K562 (cell line): ENCODE measurements at regions not wholly inside any gene's neighbourhood (a gene's known extent, or its start where the extent isn't known, plus 50 kb on each side); places are given as distances from the start of the nearest gene placed in this dataset.

ENCODE experiments used
- ATAC-seq: fragments of 200-7000 bp; cut with Tn5 transposase; 3 replicates; pipeline ENCODE4 v1.9.1; 2020; ENCODE audit warnings: moderate library complexity
- BruUV-seq: library from RNA; stranded (reverse); fragments of 400-500 nt; replicated peaks from 2 replicates; lab custom pipeline; 2021; lab: Mats Ljungman, UMichigan
- CTCF ChIA-PET: fragments of 300-600 bp; formaldehyde crosslinking; extraction: SDS; loops from one replicate; lab custom pipeline; 2021; ENCODE audit warnings: low intra/inter-chr PET ratio; lab: Yijun Ruan, JAX
- POLR2A ChIA-PET: fragments of 300-600, 350-650 bp; sonication (Branson Sonifier 250); formaldehyde crosslinking; extraction: SDS; loops from one replicate; lab custom pipeline; 2021; ENCODE audit warnings: antibody characterized with exemption, inconsistent platforms; lab: Yijun Ruan, JAX
- DNase-seq, 4 experiments: peaks; one replicate each; pipeline versions ENCODE4 v3.0.0 to v3.0.0-alpha.2; 2011 to 2018; ENCODE audit warnings: low spot score in 3 of 4, mixed read lengths in 3 of 4; ENCODE audit errors: extremely low read depth in 1 of 4
- FAIRE-seq: peaks from 2 replicates; lab custom pipeline; 2011; peaks lifted over from hg19 to GRCh38; lab: Jason Lieb, UNC
- H2AFZ ChIP-seq: 2 replicates; pipeline ENCODE4 v1.6.0; 2011; ENCODE audit warnings: low read depth, low read length, control low read depth, inconsistent platforms
- H3K27ac ChIP-seq: fragments of 200-600 bp; 3 replicates; pipeline ENCODE4 v1.8.0; 2011; ENCODE audit warnings: low read depth, mild to moderate bottlenecking, control low read depth, inconsistent platforms, low read length, moderate library complexity, mixed read lengths; ENCODE audit errors: extremely low read depth
- H3K27me3 ChIP-seq, 2 experiments: fragments of 300-600 bp in 1 of 2; 2 replicates in 1 of 2; 3 replicates in 1 of 2; pipeline versions ENCODE4 v1.6.0 to v1.8.0; 2011; ENCODE audit warnings: inconsistent platforms in 2 of 2, low read length in 2 of 2, mild to moderate bottlenecking in 1 of 2, mixed read lengths in 1 of 2, moderate library complexity in 1 of 2; ENCODE audit not compliant: control insufficient read depth in 2 of 2, insufficient read depth in 2 of 2
- H3K36me3 ChIP-seq: fragments of 300-600 bp; 3 replicates; pipeline ENCODE4 v1.8.0; 2011; ENCODE audit warnings: mild to moderate bottlenecking, low read length, inconsistent platforms; ENCODE audit not compliant: control insufficient read depth, insufficient read depth
- H3K4me1 ChIP-seq, 2 experiments: fragments of 200-600 bp in 1 of 2; replicated peaks in 1 of 2; 2 replicates in 1 of 2; 3 replicates in 1 of 2; pipeline versions ENCODE4 v1.5.1 to v1.8.0; 2011; ENCODE audit warnings: inconsistent platforms in 2 of 2, low read length in 2 of 2, mild to moderate bottlenecking in 1 of 2, mixed read lengths in 1 of 2, moderate library complexity in 1 of 2; ENCODE audit not compliant: control insufficient read depth in 2 of 2, insufficient read depth in 2 of 2
- H3K4me2 ChIP-seq: 2 replicates; pipeline ENCODE4 v1.6.1; 2011; ENCODE audit warnings: low read length, control low read depth, inconsistent platforms, mixed read lengths; ENCODE audit not compliant: insufficient read depth
- H3K4me3 ChIP-seq: fragments of 200-600 bp; sonication (generic), shearing (Covaris generic); 2 replicates; pipeline ENCODE4 v1.5.1; 2016; ENCODE audit warnings: control low read depth, inconsistent platforms
- H3K79me2 ChIP-seq: fragments of 200-600 bp; 3 replicates; pipeline ENCODE4 v1.8.0; 2011; ENCODE audit warnings: low read length, inconsistent platforms; ENCODE audit not compliant: control insufficient read depth, insufficient read depth
- H3K9ac ChIP-seq, 2 experiments: 2 replicates each; pipeline versions ENCODE4 v1.6.0 to v1.6.1; 2011; ENCODE audit warnings: low read depth in 2 of 2, low read length in 2 of 2, control low read depth in 1 of 2, inconsistent platforms in 1 of 2, mild to moderate bottlenecking in 1 of 2, mixed read lengths in 1 of 2; ENCODE audit not compliant: insufficient read depth in 1 of 2
- H3K9me1 ChIP-seq: one replicate; pipeline ENCODE4 v1.6.0; 2011; ENCODE audit warnings: inconsistent platforms, mild to moderate bottlenecking, low read length, moderate library complexity; ENCODE audit not compliant: control insufficient read depth, insufficient read depth
- H3K9me3 ChIP-seq: replicated peaks from 2 replicates; pipeline ENCODE4 v1.5.1; 2011; ENCODE audit warnings: low read depth, low read length, inconsistent platforms; ENCODE audit not compliant: control insufficient read depth, insufficient read depth
- H4K20me1 ChIP-seq: replicated peaks from 2 replicates; pipeline ENCODE4 v1.6.1; 2011; ENCODE audit warnings: low read length, inconsistent platforms, mixed read lengths; ENCODE audit not compliant: control insufficient read depth, insufficient read depth
- AFF1 ChIP-seq, 2 experiments: fragments of 450-650 bp; IDR thresholded peaks; 2 replicates each; pipeline ENCODE4 v1.6.1; 2018; ENCODE audit warnings: mild to moderate bottlenecking in 2 of 2, low read depth in 1 of 2; ENCODE audit not compliant: partially characterized antibody in 2 of 2
- BCLAF1 ChIP-seq, 2 experiments: fragments of 450-650 bp in 1 of 2; IDR thresholded peaks; 2 replicates each; pipeline ENCODE4 v1.6.1; 2011 to 2017; ENCODE audit warnings: low read depth in 2 of 2, antibody characterized with exemption in 1 of 2, borderline replicate concordance in 1 of 2, low read length in 1 of 2, mild to moderate bottlenecking in 1 of 2, mixed read lengths in 1 of 2; ENCODE audit not compliant: control insufficient read depth in 1 of 2
- CCNT2 ChIP-seq: IDR thresholded peaks from 2 replicates; pipeline ENCODE4 v1.6.1; 2011; ENCODE audit warnings: borderline replicate concordance, low read depth, mild to moderate bottlenecking, moderate library complexity, mixed read lengths, low read length; ENCODE audit not compliant: insufficient read length; ENCODE audit errors: extremely low read depth
- CREB5 ChIP-seq: fragments of 250-450 bp; sonication (Bioruptor Pico); IDR thresholded peaks from 2 replicates; pipeline ENCODE4 v1.5.0; 2020; ENCODE audit warnings: mild to moderate bottlenecking
- DNMT1 ChIP-seq: fragments of 450-650 bp; IDR thresholded peaks from 2 replicates; pipeline ENCODE4 v1.6.1; 2016; ENCODE audit warnings: antibody characterized with exemption, mild to moderate bottlenecking
- RBM39 ChIP-seq: fragments of 200-400 bp; formaldehyde crosslinking; optimal IDR thresholded peaks from 2 replicates; pipeline ENCODE3; 2018; ENCODE audit warnings: low read depth, low read length
- RFX5 ChIP-seq: IDR thresholded peaks from 2 replicates; pipeline ENCODE4 v1.6.1; 2011; ENCODE audit warnings: low read depth, mild to moderate bottlenecking, improper control_type of control experiment, low read length
- SETDB1 ChIP-seq: IDR thresholded peaks from one replicate; pipeline ENCODE4 v1.6.1; 2012; ENCODE audit warnings: low read length, control low read depth, inconsistent platforms
- ZNF23 ChIP-seq: fragments of 250-450 bp; sonication (Bioruptor Pico); IDR thresholded peaks from 2 replicates; pipeline ENCODE4 v1.4.0; 2020; ENCODE audit warnings: mild to moderate bottlenecking
- ZNF583 ChIP-seq: fragments of 250-450 bp; sonication (Bioruptor Pico); IDR thresholded peaks from 2 replicates; pipeline ENCODE4 v1.4.0; 2020
- ZNF584 ChIP-seq: fragments of 200-800 bp; sonication (Bioruptor generic); IDR thresholded peaks from 2 replicates; pipeline ENCODE4 v1.6.1; 2016; ENCODE audit warnings: low read depth, mild to moderate bottlenecking, missing genetic modification characterization, missing compliant biosample characterization
- ZNF76 ChIP-seq: fragments of 250-450 bp; sonication (Bioruptor Pico); IDR thresholded peaks from 2 replicates; pipeline ENCODE4 v1.4.0; 2020; ENCODE audit warnings: mild to moderate bottlenecking, moderate library complexity, borderline replicate concordance
- in situ Hi-C: fragments of 300-500 bp; cut with MboI; formaldehyde crosslinking; loops from 4 replicates; pipeline ENCODE4 v1.15.0; 2018; ENCODE audit warnings: inconsistent platforms, mixed read lengths
- intact Hi-C: fragments of 100-400 bp; cut with micrococcal nuclease; formaldehyde crosslinking; loops from 2 replicates; pipeline ENCODE4 v1.14.2; 2022

- H3K9me3 ChIP-seq = no peaks in the 10 kb centered on the region
- no peak overlapping the region for H3K27ac ChIP-seq
- H3K4me2 ChIP-seq = no peak overlapping the region
- intact Hi-C loops = no loop called here
- H2AFZ ChIP-seq = no peak overlapping the region
- no peak overlapping the region for H3K4me3 ChIP-seq
- H3K9me1 ChIP-seq = no peaks in the 10 kb centered on the region
- FAIRE-seq (no peak), DNase-seq (no peak), ATAC-seq (no peak)
- no peaks in the 10 kb centered on the region for H3K79me2 ChIP-seq
- no peaks in the 10 kb centered on the region; the same call in 1 of the 2 replicates for H4K20me1 ChIP-seq
- ChIA-PET CTCF (no interaction called here), POLR2A (interaction anchor here (0.6 to 1.5 kb wide), 3 partner anchors 15 to 79 kb away, joined by 3 to 8 read pairs (median 3); no protein-coding TSS in a partner anchor)
- no peaks in the 10 kb centered on the region for H3K4me1 ChIP-seq
- no peaks in the 10 kb centered on the region for H3K36me3 ChIP-seq
- in situ Hi-C loops = no loop called here
- H3K27me3 ChIP-seq = no peaks in the 10 kb centered on the region
- no TSS peak for BruUV-seq
- H3K9ac ChIP-seq = no peak overlapping the region
- TF ChIP-seq CCNT2 (no peak), BCLAF1 (IDR thresholded peaks at IDR 0.05; ENCODE audit: borderline replicate concordance in 1 of 2, control insufficient read depth in 1 of 2, low read depth in 2 of 2, low read length in 1 of 2) (no peak), ZNF76 (CRISPR knock-in tag) (no peak), RBM39 (no peak), SETDB1 (no peak), ZNF584 (no peak), AFF1 (IDR thresholded peaks at IDR 0.05; ENCODE audit: low read depth in 1 of 2, partially characterized antibody in 2 of 2) (no peak), RFX5 (no peak), CREB5 (no peak), DNMT1 (no peak), ZNF583 (CRISPR knock-in tag) (no peak), ZNF23 (no peak)
Observed at GRCh38 chr1:178572604-178573003, 59.7 kb downstream of the TEX35 start.
